ENCODE measurements at regions not wholly inside any gene's neighbourhood (a gene's known extent, or its start where the extent isn't known, plus 50 kb on each side); places are given as distances from the start of the nearest gene placed in this dataset.
"Not testable (repeated sequence)": the region's sequence is repeated elsewhere in the genome, so short reads cannot be mapped to it uniquely, and the experiment has no call there.

DNA sequence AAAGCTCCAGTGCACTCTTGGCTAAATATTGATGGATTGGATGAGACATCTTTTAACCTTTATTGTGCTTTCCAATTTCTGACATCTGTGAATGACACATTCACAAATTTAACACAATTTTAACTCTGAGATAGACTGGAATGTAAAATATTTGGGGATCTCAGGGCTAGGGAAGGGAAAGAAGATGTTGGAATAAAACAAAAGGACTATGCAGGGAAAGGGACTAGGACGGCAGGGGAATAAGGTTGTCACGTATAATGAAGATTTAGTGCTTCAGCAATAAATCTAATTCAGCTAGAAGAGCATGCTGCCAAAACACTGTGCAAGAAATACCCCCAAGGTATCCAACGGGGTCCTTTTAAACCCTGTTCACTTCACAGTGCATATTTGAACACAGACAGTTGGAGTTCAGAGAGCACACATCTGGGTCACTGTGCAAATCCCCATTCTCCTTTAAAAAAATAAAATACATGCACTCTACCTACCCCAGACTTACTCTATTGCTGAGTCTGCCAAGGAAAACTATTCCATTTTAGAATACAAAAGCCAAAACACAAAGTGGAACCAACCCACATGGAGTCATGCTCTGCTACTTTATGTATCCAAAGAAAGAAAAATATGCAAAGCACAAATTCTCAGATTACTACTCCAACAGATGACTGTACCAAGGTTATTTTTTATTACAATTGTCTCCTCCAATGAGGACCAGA, 151.0 kb upstream of the RSPO3 start:
- no peak for TF ChIP-seq POLR2AphosphoS5 (IDR thresholded peaks at IDR 0.05; ENCODE audit: insufficient read depth in 1 of 2, low read depth in 1 of 2)

DNA sequence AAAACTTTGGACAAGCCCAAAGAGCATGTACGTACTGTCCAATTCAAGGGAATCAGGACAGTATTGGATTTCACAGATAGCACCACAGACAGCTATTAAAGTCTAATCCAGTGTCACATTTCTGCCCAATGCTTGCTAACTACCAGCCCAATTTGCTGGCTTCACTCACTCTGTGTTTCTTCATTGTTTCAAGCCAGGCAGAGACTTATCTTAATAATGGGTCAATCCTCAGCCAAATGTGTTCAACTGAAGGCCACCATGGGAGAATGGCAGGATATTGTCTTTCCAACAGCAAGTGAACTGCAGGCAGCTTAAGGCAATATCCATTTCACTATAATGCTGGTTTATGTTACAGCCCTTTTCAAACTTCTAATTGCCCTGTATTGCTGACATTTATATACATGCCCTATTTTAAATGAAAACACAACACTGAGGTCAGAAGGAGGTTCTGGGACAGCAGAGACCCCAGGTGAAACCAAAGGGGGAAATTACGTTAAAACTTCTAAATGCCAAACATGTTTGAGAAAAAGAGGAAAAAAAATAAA, 142.1 kb upstream of the RSPO3 start:
- no peaks in the 10 kb centered on the region for H3K36me3 ChIP-seq
- H3K4me1 ChIP-seq, result no peaks in the 10 kb centered on the region
- intact Hi-C loops (cut with DNase I), result no loop called here
- no peak overlapping the region for H3K27ac ChIP-seq
- no peaks in the 10 kb centered on the region for H3K27me3 ChIP-seq
- TF ChIP-seq POLR2A (IDR thresholded peaks at IDR 0.05), result no peak
- H3K4me3 ChIP-seq, result no peak overlapping the region
- no peak for DNase-seq (ENCODE audit: extremely low spot score in 2 of 2)
- no peaks in the 10 kb centered on the region for H3K9me3 ChIP-seq

More for the DNA sequence above, 151.0 kb upstream of the RSPO3 start:
- Histone ChIP-seq H3K9me3 (no peaks in the 10 kb centered on the region), H3K4me3 (no peak overlapping the region), H3K27me3 (no peaks in the 10 kb centered on the region), H3K4me1 (no peaks in the 10 kb centered on the region), H3K36me3 (no peaks in the 10 kb centered on the region), H3K27ac (no peak overlapping the region)
- no peak for DNase-seq (ENCODE audit: extremely low spot score in 2 of 2)
- intact Hi-C loops (cut with DNase I), result no loop called here

DNA sequence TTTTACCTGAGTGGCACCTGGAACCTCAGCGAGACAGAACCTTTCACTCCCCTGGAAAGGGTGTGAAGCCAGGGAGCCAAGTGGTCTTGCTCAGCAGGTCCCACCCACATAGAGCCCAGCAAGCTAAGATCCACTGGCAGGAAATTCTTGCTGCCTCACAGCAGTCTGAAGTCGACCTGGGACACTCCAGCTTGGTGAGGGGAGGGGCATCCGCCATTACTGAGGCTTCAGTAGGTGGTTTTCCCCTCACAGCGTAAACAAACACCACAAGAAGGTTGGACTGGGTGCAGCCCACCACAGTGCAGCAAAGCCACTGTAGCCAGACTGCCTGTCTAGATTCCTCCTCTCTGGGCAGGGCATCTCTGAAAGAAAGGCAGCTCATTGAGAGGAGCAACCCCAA, 134.7 kb upstream of the RSPO3 start:
- TF ChIP-seq, protein P1, sequence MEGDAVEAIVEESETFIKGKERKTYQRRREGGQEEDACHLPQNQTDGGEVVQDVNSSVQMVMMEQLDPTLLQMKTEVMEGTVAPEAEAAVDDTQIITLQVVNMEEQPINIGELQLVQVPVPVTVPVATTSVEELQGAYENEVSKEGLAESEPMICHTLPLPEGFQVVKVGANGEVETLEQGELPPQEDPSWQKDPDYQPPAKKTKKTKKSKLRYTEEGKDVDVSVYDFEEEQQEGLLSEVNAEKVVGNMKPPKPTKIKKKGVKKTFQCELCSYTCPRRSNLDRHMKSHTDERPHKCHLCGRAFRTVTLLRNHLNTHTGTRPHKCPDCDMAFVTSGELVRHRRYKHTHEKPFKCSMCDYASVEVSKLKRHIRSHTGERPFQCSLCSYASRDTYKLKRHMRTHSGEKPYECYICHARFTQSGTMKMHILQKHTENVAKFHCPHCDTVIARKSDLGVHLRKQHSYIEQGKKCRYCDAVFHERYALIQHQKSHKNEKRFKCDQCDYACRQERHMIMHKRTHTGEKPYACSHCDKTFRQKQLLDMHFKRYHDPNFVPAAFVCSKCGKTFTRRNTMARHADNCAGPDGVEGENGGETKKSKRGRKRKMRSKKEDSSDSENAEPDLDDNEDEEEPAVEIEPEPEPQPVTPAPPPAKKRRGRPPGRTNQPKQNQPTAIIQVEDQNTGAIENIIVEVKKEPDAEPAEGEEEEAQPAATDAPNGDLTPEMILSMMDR (IDR thresholded peaks at IDR 0.05), result no peak
- TF ChIP-seq POLR2A (IDR thresholded peaks at IDR 0.05) (no peak), POLR2AphosphoS5 (IDR thresholded peaks at IDR 0.05; ENCODE audit: insufficient read depth in 1 of 2, low read depth in 1 of 2) (no peak)
- H3K27ac ChIP-seq, result no peak overlapping the region
- intact Hi-C loops (cut with DNase I), result no loop called here
- H3K27me3 ChIP-seq, result no peaks in the 10 kb centered on the region
- no peaks in the 10 kb centered on the region for H3K36me3 ChIP-seq
- H3K4me3 ChIP-seq, result no peak overlapping the region
- DNase-seq (ENCODE audit: extremely low spot score in 2 of 2), result no peak
- H3K9me3 ChIP-seq, result no peaks in the 10 kb centered on the region
- H3K4me1 ChIP-seq, result no peaks in the 10 kb centered on the region

DNA sequence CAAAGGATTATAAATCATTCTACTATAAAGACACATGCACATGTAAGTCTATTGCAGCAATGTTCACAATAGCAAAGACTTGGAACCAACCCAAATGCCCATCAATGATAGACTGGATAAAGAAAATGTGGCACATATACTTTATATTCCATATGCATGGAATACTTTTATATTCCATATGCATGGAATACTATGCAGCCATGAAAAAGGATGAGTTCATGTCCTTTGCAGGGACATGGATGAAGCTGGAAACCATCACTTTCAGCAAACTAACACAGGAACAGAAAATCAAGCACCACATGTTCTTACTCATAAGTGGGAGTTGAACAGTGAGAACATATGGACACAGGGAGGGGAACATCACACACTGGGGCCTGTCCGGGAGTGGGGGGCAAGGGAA, 130.3 kb upstream of the RSPO3 start:
- H3K27ac ChIP-seq; H3K4me1 ChIP-seq; H3K4me3 ChIP-seq; H3K27me3 ChIP-seq; H3K36me3 ChIP-seq; H3K9me3 ChIP-seq; intact Hi-C loops (cut with DNase I); DNase-seq (ENCODE audit: extremely low spot score in 2 of 2): not testable (repeated sequence)

DNA sequence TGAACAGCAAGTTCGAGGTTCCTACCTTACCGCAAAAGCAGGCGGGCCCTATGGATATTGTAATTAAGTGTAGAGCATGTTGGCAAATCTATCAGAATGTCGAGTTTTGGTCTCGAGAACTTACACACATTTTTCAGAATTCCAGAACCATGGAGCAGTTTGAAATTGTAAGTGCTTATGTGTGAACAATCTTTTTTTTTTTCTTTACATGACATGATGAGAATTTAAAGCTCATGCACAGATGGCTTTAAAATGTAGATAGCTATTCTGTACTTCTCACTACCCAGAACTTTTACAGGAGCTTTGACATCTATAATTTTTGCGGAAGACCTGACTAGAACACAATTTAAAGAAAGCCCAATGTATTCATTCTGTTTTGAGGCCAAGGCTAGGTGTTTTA, 117.8 kb upstream of the RSPO3 start:
- intact Hi-C loops (cut with DNase I), result no loop called here
- Histone ChIP-seq H3K27me3 (no peaks in the 10 kb centered on the region), H3K9me3 (no peaks in the 10 kb centered on the region), H3K27ac (no peak overlapping the region), H3K4me3 (no peak overlapping the region), H3K4me1 (no peaks in the 10 kb centered on the region), H3K36me3 (no peaks in the 10 kb centered on the region)
- TF ChIP-seq, protein P1 (IDR thresholded peaks at IDR 0.05), result no peak
- TF ChIP-seq POLR2A (IDR thresholded peaks at IDR 0.05), result no peak
- TF ChIP-seq POLR2AphosphoS5 (IDR thresholded peaks at IDR 0.05; ENCODE audit: insufficient read depth in 1 of 2, low read depth in 1 of 2), result no peak
- DNase-seq (ENCODE audit: extremely low spot score in 2 of 2), result no peak

DNA sequence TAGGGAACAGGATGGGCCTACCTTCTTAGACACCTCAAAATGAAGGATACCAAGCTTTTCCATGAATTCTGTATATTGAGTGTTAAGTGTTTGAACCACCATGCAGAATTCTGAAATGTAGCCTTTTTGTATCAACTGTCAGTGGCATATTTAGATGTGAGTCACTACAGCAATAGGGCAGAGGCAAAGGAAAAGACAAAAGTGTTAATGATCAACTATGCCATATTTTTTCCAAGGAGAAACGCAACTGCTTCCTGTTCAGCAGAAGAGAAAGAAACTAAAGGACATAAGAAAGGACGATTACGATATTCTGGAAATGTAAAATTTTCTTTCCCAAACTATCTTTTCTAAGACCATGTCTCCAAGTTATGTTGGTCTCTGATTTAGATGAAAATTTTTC, 104.6 kb upstream of the RSPO3 start:
- Histone ChIP-seq H3K27me3 (no peaks in the 10 kb centered on the region), H3K27ac (no peak overlapping the region), H3K4me3 (no peak overlapping the region), H3K9me3 (no peaks in the 10 kb centered on the region), H3K4me1 (no peaks in the 10 kb centered on the region), H3K36me3 (no peaks in the 10 kb centered on the region)
- intact Hi-C loops (cut with DNase I), result no loop called here
- no peak for DNase-seq (ENCODE audit: extremely low spot score in 2 of 2)
- no peak for TF ChIP-seq POLR2A (IDR thresholded peaks at IDR 0.05)
- TF ChIP-seq, protein P1 (IDR thresholded peaks at IDR 0.05), result no peak
- no peak for TF ChIP-seq POLR2AphosphoS5 (IDR thresholded peaks at IDR 0.05; ENCODE audit: insufficient read depth in 1 of 2, low read depth in 1 of 2)
